GM21619 (cell line): ENCODE measurements at regions not wholly inside any gene's neighbourhood (a gene's known extent, or its start where the extent isn't known, plus 50 kb on each side); places are given as distances from the start of the nearest gene placed in this dataset.
"Not testable (repeated sequence)": the region's sequence is repeated elsewhere in the genome, so short reads cannot be mapped to it uniquely, and the experiment has no call there.

Source experiments
- ATAC-seq: cut with Tn5 transposase; IDR thresholded peaks from one replicate; pipeline ENCODE4 v1.9.1; 2021; ENCODE audit not compliant: unreplicated experiment

GRCh38 chr2:121147766-121148165 is 137.2 kb downstream of the TFCP2L1 start:
- ATAC-seq: no peak

- ATAC-seq: no peak
These were observed 136.5 kb downstream of the TFCP2L1 start for GRCh38 chr2:121148481-121148880.

GRCh38 chr2:121149384-121149783 is 135.6 kb downstream of the TFCP2L1 start:
- ATAC-seq: no peak

GRCh38 chr2:121150126-121150525 is 134.9 kb downstream of the TFCP2L1 start:
- no peak for ATAC-seq

- no peak for ATAC-seq
These were observed 134.3 kb downstream of the TFCP2L1 start for GRCh38 chr2:121150713-121151112.

GRCh38 chr2:121151311-121152109 is 133.5 kb downstream of the TFCP2L1 start:
- ATAC-seq: no peak

- ATAC-seq: no peak
These were observed 132.1 kb downstream of the TFCP2L1 start for GRCh38 chr2:121152861-121153260.

GRCh38 chr2:121153516-121153915 is 131.5 kb downstream of the TFCP2L1 start:
- ATAC-seq: no peak

- no peak for ATAC-seq
These were observed 129.4 kb downstream of the TFCP2L1 start for GRCh38 chr2:121155502-121156056.

GRCh38 chr2:121157481-121157880 is 127.5 kb downstream of the TFCP2L1 start:
- ATAC-seq: not testable (repeated sequence)

- no peak for ATAC-seq
These were observed 125.5 kb downstream of the TFCP2L1 start for GRCh38 chr2:121159291-121160071.

- ATAC-seq: no peak
These were observed 124.6 kb downstream of the TFCP2L1 start for GRCh38 chr2:121160366-121160765.

- no peak for ATAC-seq
These were observed 123.7 kb downstream of the TFCP2L1 start for GRCh38 chr2:121161272-121161671.

- ATAC-seq: no peak
These were observed 122.1 kb downstream of the TFCP2L1 start for GRCh38 chr2:121162893-121163292.

- no peak for ATAC-seq
These were observed 121.0 kb downstream of the TFCP2L1 start for GRCh38 chr2:121164042-121164441.

- no peak for ATAC-seq
These were observed 119.9 kb downstream of the TFCP2L1 start for GRCh38 chr2:121165038-121165542.
